IMR-90 (cell line): ENCODE measurements at regions not wholly inside any gene's neighbourhood (a gene's known extent, or its start where the extent isn't known, plus 50 kb on each side); places are given as distances from the start of the nearest gene placed in this dataset.

Experiments used
- ATAC-seq: fragments of 200-7000 bp; cut with Tn5 transposase; 2 replicates; pipeline ENCODE4 v1.9.1; 2020; ENCODE audit warnings: low read depth, mild to moderate bottlenecking, moderate library complexity
- BruUV-seq: library from RNA; stranded (reverse); fragments of 400-500 nt; replicated peaks from 2 replicates; lab custom pipeline; 2021; lab: Mats Ljungman, UMichigan
- CTCF ChIA-PET: fragments of 300-600 bp; formaldehyde crosslinking; extraction: SDS; loops from one replicate; lab custom pipeline; 2021; ENCODE audit warnings: antibody characterized with exemption; lab: Yijun Ruan, JAX
- POLR2A ChIA-PET: fragments of 300-600 bp; sonication (Branson Sonifier 250); formaldehyde crosslinking; loops from one replicate; lab custom pipeline; 2022; ENCODE audit warnings: antibody characterized with exemption; ENCODE audit not compliant: unreplicated experiment; lab: Charles Lee
- DNase-seq: peaks from one replicate; pipeline ENCODE4 v3.0.0; 2013
- H2AFZ ChIP-seq: replicated peaks from 2 replicates; pipeline ENCODE3; 2013; ENCODE audit warnings: low read length, mild to moderate bottlenecking; ENCODE audit not compliant: poor library complexity
- H2AK5ac ChIP-seq: 2 replicates; pipeline ENCODE4 v1.6.1; 2013; ENCODE audit warnings: low read depth, low read length, inconsistent platforms
- H2AK9ac ChIP-seq: replicated peaks from 2 replicates; pipeline ENCODE3; 2013; ENCODE audit warnings: mild to moderate bottlenecking, low read depth, low read length, moderate library complexity; ENCODE audit not compliant: poor library complexity
- H2BK120ac ChIP-seq: 2 replicates; pipeline ENCODE4 v1.6.1; 2013; ENCODE audit warnings: low read depth, low read length, inconsistent platforms
- H2BK15ac ChIP-seq: 3 replicates; pipeline ENCODE4 v1.6.1; 2013; ENCODE audit warnings: low read depth, low read length, inconsistent platforms
- H2BK20ac ChIP-seq: 2 replicates; pipeline ENCODE4 v1.6.1; 2013; ENCODE audit warnings: low read depth, mild to moderate bottlenecking, inconsistent platforms, low read length, moderate library complexity
- H2BK5ac ChIP-seq: 2 replicates; pipeline ENCODE4 v1.6.1; 2013; ENCODE audit warnings: mild to moderate bottlenecking, low read depth, low read length, inconsistent platforms; ENCODE audit not compliant: poor library complexity, severe bottlenecking
- H3K14ac ChIP-seq: replicated peaks from 2 replicates; pipeline ENCODE4 v1.6.1; 2013; ENCODE audit warnings: low read depth, low read length, inconsistent platforms
- H3K18ac ChIP-seq: 2 replicates; pipeline ENCODE4 v1.6.1; 2013; ENCODE audit warnings: low read depth, low read length, control low read depth
- H3K23ac ChIP-seq: 2 replicates; pipeline ENCODE4 v1.6.1; 2013; ENCODE audit warnings: low read depth, low read length, inconsistent platforms
- H3K27ac ChIP-seq: 2 replicates; pipeline ENCODE4 v1.5.1; 2013; ENCODE audit warnings: mild to moderate bottlenecking, control low read depth, low read length; ENCODE audit not compliant: insufficient read depth
- H3K27me3 ChIP-seq: 2 replicates; pipeline ENCODE4 v1.6.1; 2013; ENCODE audit warnings: low read length; ENCODE audit not compliant: control insufficient read depth, insufficient read depth
- H3K36me3 ChIP-seq: 2 replicates; pipeline ENCODE4 v1.6.1; 2013; ENCODE audit warnings: low read length, mixed read lengths; ENCODE audit not compliant: control insufficient read depth, insufficient read depth
- H3K4ac ChIP-seq: 2 replicates; pipeline ENCODE4 v1.6.1; 2013; ENCODE audit warnings: low read depth, low read length, inconsistent platforms
- H3K4me1 ChIP-seq: 2 replicates; pipeline ENCODE4 v1.6.1; 2013; ENCODE audit warnings: low read length, mixed read lengths; ENCODE audit not compliant: control insufficient read depth, insufficient read depth
- H3K4me2 ChIP-seq: 2 replicates; pipeline ENCODE4 v1.6.1; 2013; ENCODE audit warnings: low read depth, mild to moderate bottlenecking, control low read depth, low read length, moderate library complexity
- H3K4me3 ChIP-seq: 2 replicates; pipeline ENCODE4 v1.5.1; 2013; ENCODE audit warnings: low read depth, mild to moderate bottlenecking, control low read depth, low read length, moderate library complexity; ENCODE audit not compliant: insufficient read depth
- H3K56ac ChIP-seq: 2 replicates; pipeline ENCODE4 v1.6.1; 2013; ENCODE audit warnings: low read length, inconsistent platforms; ENCODE audit not compliant: insufficient read depth; ENCODE audit errors: extremely low read depth
- H3K79me1 ChIP-seq, 2 experiments: 2 replicates each; pipeline ENCODE4 v1.6.1; 2013; ENCODE audit warnings: low read length in 2 of 2, inconsistent platforms in 1 of 2, low read depth in 1 of 2
- H3K9ac ChIP-seq: 2 replicates; pipeline ENCODE4 v1.6.1; 2013; ENCODE audit warnings: low read depth, low read length, control low read depth
- H3K9me1 ChIP-seq: 2 replicates; pipeline ENCODE4 v1.6.1; 2013; ENCODE audit warnings: low read length, inconsistent platforms; ENCODE audit not compliant: insufficient read depth
- H3K9me3 ChIP-seq: 2 replicates; pipeline ENCODE4 v1.6.1; 2013; ENCODE audit warnings: low read length; ENCODE audit not compliant: control insufficient read depth, insufficient read depth
- H4K20me1 ChIP-seq: 2 replicates; pipeline ENCODE4 v1.6.1; 2013; ENCODE audit warnings: low read length, inconsistent platforms; ENCODE audit not compliant: insufficient read depth
- H4K5ac ChIP-seq: 2 replicates; pipeline ENCODE4 v1.6.1; 2013; ENCODE audit warnings: mild to moderate bottlenecking, low read depth, low read length, control low read depth
- H4K8ac ChIP-seq, 2 experiments: 2 replicates each; pipeline ENCODE4 v1.6.1; 2013; ENCODE audit warnings: low read depth in 2 of 2, low read length in 2 of 2, control low read depth in 1 of 2, inconsistent platforms in 1 of 2
- H4K91ac ChIP-seq: 2 replicates; pipeline ENCODE4 v1.6.1; 2013; ENCODE audit warnings: low read depth, low read length, inconsistent platforms; ENCODE audit not compliant: insufficient read depth
- BHLHE40 ChIP-seq: fragments of 150-350 bp; IDR thresholded peaks from 2 replicates; pipeline ENCODE4 v1.6.1; 2016; ENCODE audit warnings: mild to moderate bottlenecking, low read depth, low read length
- CEBPB ChIP-seq: IDR thresholded peaks from 2 replicates; pipeline ENCODE4 v1.6.1; 2012; ENCODE audit warnings: low read depth, low read length, improper control_type of control experiment
- CHD1 ChIP-seq: IDR thresholded peaks from 2 replicates; pipeline ENCODE4 v1.6.1; 2012; ENCODE audit warnings: low read depth, low read length, improper control_type of control experiment
- ELK1 ChIP-seq: fragments of 150-350 bp; IDR thresholded peaks from 2 replicates; pipeline ENCODE4 v1.6.1; 2016; ENCODE audit warnings: low read depth, mild to moderate bottlenecking, low read length, moderate library complexity, borderline replicate concordance
- FOS ChIP-seq: fragments of 150-350 bp; IDR thresholded peaks from 2 replicates; pipeline ENCODE4 v1.6.1; 2016; ENCODE audit warnings: low read depth, low read length
- MAFK ChIP-seq: IDR thresholded peaks from 2 replicates; pipeline ENCODE4 v1.6.1; 2012; ENCODE audit warnings: low read depth, low read length, improper control_type of control experiment
- MAZ ChIP-seq: IDR thresholded peaks from 2 replicates; pipeline ENCODE4 v1.6.1; 2012; ENCODE audit warnings: low read depth, mild to moderate bottlenecking, low read length, improper control_type of control experiment, moderate library complexity, borderline replicate concordance
- MXI1 ChIP-seq: IDR thresholded peaks from 2 replicates; pipeline ENCODE4 v1.6.1; 2012; ENCODE audit warnings: low read depth, mild to moderate bottlenecking, low read length, moderate library complexity, borderline replicate concordance
- NFE2L2 ChIP-seq: fragments of 150-350 bp; IDR thresholded peaks from 2 replicates; pipeline ENCODE4 v1.6.1; 2016; ENCODE audit warnings: low read depth, mild to moderate bottlenecking, low read length
- POLR2A ChIP-seq: IDR thresholded peaks from 2 replicates; pipeline ENCODE4 v1.6.1; 2012; ENCODE audit warnings: mild to moderate bottlenecking, low read depth, low read length
- RAD21 ChIP-seq: IDR thresholded peaks from 2 replicates; pipeline ENCODE4 v1.6.1; 2012; ENCODE audit warnings: low read length, improper control_type of control experiment
- RCOR1 ChIP-seq: IDR thresholded peaks from 2 replicates; pipeline ENCODE4 v1.6.1; 2012; ENCODE audit warnings: mild to moderate bottlenecking, low read length, improper control_type of control experiment; ENCODE audit not compliant: insufficient replicate concordance
- RFX5 ChIP-seq: IDR thresholded peaks from 2 replicates; pipeline ENCODE4 v1.8.0; 2012; ENCODE audit warnings: low read depth, mild to moderate bottlenecking, low read length, moderate library complexity
- SMC3 ChIP-seq: fragments of 150-350 bp; IDR thresholded peaks from 2 replicates; pipeline ENCODE4 v1.6.1; 2016; ENCODE audit warnings: low read depth, mild to moderate bottlenecking, antibody characterized with exemption, low read length, moderate library complexity
- WGBS, 2 experiments: methylation state at CpG; one replicate each; pipeline versions ENCODE4 v1.1.5 to v1.1.7; 2013; ENCODE audit warnings: missing lambda C conversion rate in 2 of 2; ENCODE audit not compliant: insufficient read length in 1 of 2; ENCODE audit errors: extremely low coverage in 2 of 2; 5-methylcytosine and 5-hydroxymethylcytosine counted together
- dilution Hi-C: fragments of 300-500 bp; cut with HindIII; formaldehyde crosslinking; loops from one replicate; pipeline ENCODE4 v1.14.3; 2018; ENCODE audit warnings: low sequenced_read_pairs; ENCODE audit not compliant: unreplicated experiment
- in situ Hi-C: fragments of 300-500 bp; cut with MboI; formaldehyde crosslinking; loops from 3 replicates; pipeline ENCODE4 v1.14.3; 2019; ENCODE audit warnings: low sequenced_read_pairs, inconsistent platforms, mixed read lengths
- intact Hi-C: fragments of 100-400 bp; cut with micrococcal nuclease; formaldehyde crosslinking; loops from 2 replicates; pipeline ENCODE4 v1.10.0; 2022
- TF ChIP-seq, protein P1 (sequence below): fragments of 150-350 bp; IDR thresholded peaks from 2 replicates; pipeline ENCODE4 v1.6.1; 2017; ENCODE audit warnings: mild to moderate bottlenecking, antibody characterized with exemption, low read length, low read depth
- TF ChIP-seq, protein P2 (sequence below): conservative IDR thresholded peaks from 2 replicates; pipeline ENCODE4 v1.5.1; 2012; ENCODE audit warnings: mild to moderate bottlenecking, low read depth, low read length, improper control_type of control experiment

- Histone ChIP-seq H3K27ac (no peak overlapping the region), H3K79me1 (no peaks in the 10 kb centered on the region), H4K20me1 (no peaks in the 10 kb centered on the region), H3K56ac (no peak overlapping the region), H2AFZ (no peak overlapping the region), H4K8ac (no peak overlapping the region), H3K36me3 (no peaks in the 10 kb centered on the region), H3K4me2 (no peak overlapping the region), H2BK5ac (no peak overlapping the region), H3K18ac (no peak overlapping the region), H2AK5ac (no peak overlapping the region), H3K23ac (no peak overlapping the region), H2AK9ac (no peak overlapping the region), H3K9me1 (no peaks in the 10 kb centered on the region), H4K5ac (no peak overlapping the region), H2BK120ac (no peak overlapping the region), H3K9me3 (no peaks in the 10 kb centered on the region), H3K14ac (no peak overlapping the region), H3K27me3 (no peaks in the 10 kb centered on the region), H3K9ac (no peak overlapping the region), H3K4me1 (no peaks in the 10 kb centered on the region; the same call in 1 of the 2 replicates), H3K4me3 (no peak overlapping the region), H2BK20ac (no peak overlapping the region), H4K91ac (no peak overlapping the region), H3K4ac (no peak overlapping the region), H2BK15ac (no peak overlapping the region)
- dilution Hi-C loops: no loop called here
- DNase-seq (no peak), ATAC-seq (no peak)
- in situ Hi-C loops: no loop called here
- CTCF ChIA-PET: no interaction called here
- no TSS peak for BruUV-seq
- intact Hi-C loops: no loop called here
- WGBS, 2 experiments: 76% methylated on average over 5 of the region's 14 CpGs; no CpG with 5 or more reads in 1 of the 2 experiments
- TF ChIP-seq MXI1 (no peak), MAFK (no peak), MAZ (no peak), POLR2A (no peak), RAD21 (no peak), ELK1 (no peak), CEBPB (no peak), CHD1 (no peak), BHLHE40 (no peak), RCOR1 (no peak), RFX5 (no peak), FOS (no peak), SMC3 (no peak), NFE2L2 (no peak)
- TF ChIP-seq, protein P1, sequence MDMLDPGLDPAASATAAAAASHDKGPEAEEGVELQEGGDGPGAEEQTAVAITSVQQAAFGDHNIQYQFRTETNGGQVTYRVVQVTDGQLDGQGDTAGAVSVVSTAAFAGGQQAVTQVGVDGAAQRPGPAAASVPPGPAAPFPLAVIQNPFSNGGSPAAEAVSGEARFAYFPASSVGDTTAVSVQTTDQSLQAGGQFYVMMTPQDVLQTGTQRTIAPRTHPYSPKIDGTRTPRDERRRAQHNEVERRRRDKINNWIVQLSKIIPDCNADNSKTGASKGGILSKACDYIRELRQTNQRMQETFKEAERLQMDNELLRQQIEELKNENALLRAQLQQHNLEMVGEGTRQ: no peak
- TF ChIP-seq, protein P2, sequence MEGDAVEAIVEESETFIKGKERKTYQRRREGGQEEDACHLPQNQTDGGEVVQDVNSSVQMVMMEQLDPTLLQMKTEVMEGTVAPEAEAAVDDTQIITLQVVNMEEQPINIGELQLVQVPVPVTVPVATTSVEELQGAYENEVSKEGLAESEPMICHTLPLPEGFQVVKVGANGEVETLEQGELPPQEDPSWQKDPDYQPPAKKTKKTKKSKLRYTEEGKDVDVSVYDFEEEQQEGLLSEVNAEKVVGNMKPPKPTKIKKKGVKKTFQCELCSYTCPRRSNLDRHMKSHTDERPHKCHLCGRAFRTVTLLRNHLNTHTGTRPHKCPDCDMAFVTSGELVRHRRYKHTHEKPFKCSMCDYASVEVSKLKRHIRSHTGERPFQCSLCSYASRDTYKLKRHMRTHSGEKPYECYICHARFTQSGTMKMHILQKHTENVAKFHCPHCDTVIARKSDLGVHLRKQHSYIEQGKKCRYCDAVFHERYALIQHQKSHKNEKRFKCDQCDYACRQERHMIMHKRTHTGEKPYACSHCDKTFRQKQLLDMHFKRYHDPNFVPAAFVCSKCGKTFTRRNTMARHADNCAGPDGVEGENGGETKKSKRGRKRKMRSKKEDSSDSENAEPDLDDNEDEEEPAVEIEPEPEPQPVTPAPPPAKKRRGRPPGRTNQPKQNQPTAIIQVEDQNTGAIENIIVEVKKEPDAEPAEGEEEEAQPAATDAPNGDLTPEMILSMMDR: no peak
- POLR2A ChIA-PET: no interaction called here
These were observed 51.7 kb upstream of the MSMB start for GRCh38 chr10:46097576-46098317.
